ENCODE measurements at regions not wholly inside any gene's neighbourhood (a gene's known extent, or its start where the extent isn't known, plus 50 kb on each side); places are given as distances from the start of the nearest gene placed in this dataset.

GRCh38 chr12:4112734-4113325, 160.7 kb upstream of the CCND2 start:
- no peaks in the 10 kb centered on the region for H3K36me3 ChIP-seq (replicated peaks in 1 of 2; ENCODE audit: control insufficient read depth in 1 of 2, insufficient read depth in 2 of 2, low read length in 2 of 2)
- H3K9ac ChIP-seq (ENCODE audit: insufficient read depth, low read depth, low read length), result no peak overlapping the region
- no peak overlapping the region for H3K4me3 ChIP-seq (replicated peaks in 1 of 3; ENCODE audit: insufficient read depth in 1 of 3, low read depth in 2 of 3, low read length in 3 of 3)
- in situ Hi-C loops (cut with HindIII; ENCODE audit: extremely low pct_ligation_motif_present, low pct_unique_long_range_greater_than_20kb), result no loop called here
- FAIRE-seq, result no peak
- no peak overlapping the region for H3K4me2 ChIP-seq (ENCODE audit: low read depth, low read length)
- intact Hi-C loops (cut with micrococcal nuclease; ENCODE audit: unreplicated experiment), result no loop called here
- H3K27ac ChIP-seq (ENCODE audit: extremely low read length, insufficient read depth, low read length), result no peak overlapping the region
- DNase-seq (ENCODE audit: low spot score), result no peak
- BruUV-seq (replicated peaks), result no TSS peak
- no peaks in the 10 kb centered on the region for H4K20me1 ChIP-seq (ENCODE audit: insufficient read depth, low read length)
- no peak overlapping the region for H2AFZ ChIP-seq (ENCODE audit: low read length)
- no peak for TF ChIP-seq TAF1 (CRISPR knock-in tag; IDR thresholded peaks at IDR 0.05)
- TF ChIP-seq ZNF597 (CRISPR knock-in tag; IDR thresholded peaks at IDR 0.05), result no peak
- TF ChIP-seq ATF5 (CRISPR knock-in tag; IDR thresholded peaks at IDR 0.05; ENCODE audit: low read depth), result no peak
- TF ChIP-seq JUND (CRISPR knock-in tag; IDR thresholded peaks at IDR 0.05), result no peak
- TF ChIP-seq IKZF5 (CRISPR knock-in tag; IDR thresholded peaks at IDR 0.05), result no peak
- TF ChIP-seq CREM (IDR thresholded peaks at IDR 0.05), result no peak
- no peak for TF ChIP-seq CREM (CRISPR knock-in tag; IDR thresholded peaks at IDR 0.05)
- no peak for TF ChIP-seq FOXJ3 (CRISPR knock-in tag; IDR thresholded peaks at IDR 0.05; ENCODE audit: borderline replicate concordance)
- no peak for TF ChIP-seq ZBTB21 (CRISPR knock-in tag; IDR thresholded peaks at IDR 0.05)
- TF ChIP-seq MTA3 (CRISPR knock-in tag; IDR thresholded peaks at IDR 0.05), result no peak
- TF ChIP-seq TAF15 (IDR thresholded peaks at IDR 0.05; ENCODE audit: low read depth, low read length, poor library complexity, severe bottlenecking), result no peak
- no peak for TF ChIP-seq ZNF616 (CRISPR knock-in tag; IDR thresholded peaks at IDR 0.05; ENCODE audit: low read depth)
- no peak for TF ChIP-seq RXRB (CRISPR knock-in tag; IDR thresholded peaks at IDR 0.05; ENCODE audit: borderline replicate concordance)
- no peak for TF ChIP-seq GTF2F1 (IDR thresholded peaks at IDR 0.05; ENCODE audit: low read length)
- no peaks in the 10 kb centered on the region for H3K9me3 ChIP-seq (ENCODE audit: low read length)
- H3K27me3 ChIP-seq (ENCODE audit: control insufficient read depth in 1 of 2, insufficient read depth in 2 of 2, low read length in 2 of 2), result peaks cover 1 to 4% of the 10 kb centered on the region in 2 experiments; a peak in 2 of 5 replicates
- POLR2A ChIA-PET, result no interaction called here
- CTCF ChIA-PET (ENCODE audit: low intra/inter-chr PET ratio, low total read pairs), result no interaction called here
- 85% methylated on average over 2 of the region's 2 CpGs for WGBS (ENCODE audit: low lambda C conversion rate)
- no peaks in the 10 kb centered on the region for H3K79me2 ChIP-seq (ENCODE audit: insufficient read depth, low read length)
- ATAC-seq, result no peak
- no peaks in the 10 kb centered on the region for H3K4me1 ChIP-seq (ENCODE audit: insufficient read depth, low read length)
